ENCODE measurements at regions not wholly inside any gene's neighbourhood (a gene's known extent, or its start where the extent isn't known, plus 50 kb on each side); places are given as distances from the start of the nearest gene placed in this dataset.
A peak's percentile ranks its signal among the peaks of the same experiment; 100 is the strongest.
"Not testable (repeated sequence)": the region's sequence is repeated elsewhere in the genome, so short reads cannot be mapped to it uniquely, and the experiment has no call there.

DNA sequence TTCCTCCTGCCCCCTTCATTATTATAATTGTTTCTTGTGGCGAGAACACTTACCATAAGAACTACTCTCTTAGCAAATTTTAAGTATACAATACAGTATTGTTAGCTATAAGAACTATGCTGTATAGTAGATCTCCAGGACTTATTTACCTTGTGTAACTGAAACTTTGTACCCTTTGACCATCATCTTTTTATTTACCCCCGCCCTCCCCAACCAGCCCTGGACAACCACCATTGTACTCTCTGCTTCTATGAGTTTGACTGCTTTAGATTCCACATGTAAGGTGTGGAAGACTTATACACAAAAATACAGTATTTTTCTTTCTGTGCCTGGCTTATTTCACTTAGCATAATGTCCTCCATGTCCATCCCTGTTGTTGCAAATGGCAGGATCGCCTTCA is 161.1 kb downstream of the PHF8 start:
- FAIRE-seq = no peak

DNA sequence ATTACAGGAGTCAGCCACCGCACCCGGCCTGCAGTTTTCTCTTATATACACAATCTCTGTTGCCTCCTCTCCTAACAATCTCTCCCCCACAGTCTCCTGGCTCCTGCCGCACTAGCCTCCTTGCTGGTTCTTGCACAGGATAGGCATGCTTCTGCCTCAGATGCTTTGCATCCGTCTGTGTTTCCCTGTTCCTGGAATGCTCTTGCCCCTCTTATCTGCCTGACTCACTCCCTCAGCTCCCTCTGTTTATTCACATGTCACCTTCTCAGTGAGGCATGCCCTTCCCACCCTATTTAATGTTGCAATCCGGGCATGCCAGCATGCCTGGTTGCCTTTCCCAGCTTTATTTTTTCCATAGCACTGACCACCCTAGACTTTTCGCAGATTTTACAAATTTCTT is 161.9 kb downstream of the PHF8 start:
- FAIRE-seq = no peak

GRCh38 chrX:53880786-53881185 is 163.5 kb downstream of the PHF8 start:
- FAIRE-seq = not testable (repeated sequence)

DNA sequence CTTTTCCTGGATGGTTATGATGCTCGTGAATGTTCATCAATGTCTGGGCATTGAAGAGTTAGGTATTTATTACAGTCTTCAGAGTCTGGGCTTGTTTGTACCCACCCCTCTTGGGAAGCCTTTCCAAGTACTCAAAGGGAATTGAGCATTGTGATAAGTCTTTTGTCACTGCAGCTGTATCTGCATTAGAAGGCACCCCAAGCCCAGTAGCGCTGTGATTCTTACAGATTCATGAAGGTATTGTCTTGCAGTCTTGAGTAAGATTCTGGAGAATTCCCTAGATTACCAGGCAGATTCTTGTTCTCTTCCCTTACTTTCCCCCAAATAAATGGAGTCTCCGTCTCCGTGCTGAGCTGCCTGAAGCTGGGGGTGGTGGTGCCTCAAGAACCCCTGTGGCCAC is 173.4 kb upstream of the HUWE1 start:
- FAIRE-seq = no peak

DNA sequence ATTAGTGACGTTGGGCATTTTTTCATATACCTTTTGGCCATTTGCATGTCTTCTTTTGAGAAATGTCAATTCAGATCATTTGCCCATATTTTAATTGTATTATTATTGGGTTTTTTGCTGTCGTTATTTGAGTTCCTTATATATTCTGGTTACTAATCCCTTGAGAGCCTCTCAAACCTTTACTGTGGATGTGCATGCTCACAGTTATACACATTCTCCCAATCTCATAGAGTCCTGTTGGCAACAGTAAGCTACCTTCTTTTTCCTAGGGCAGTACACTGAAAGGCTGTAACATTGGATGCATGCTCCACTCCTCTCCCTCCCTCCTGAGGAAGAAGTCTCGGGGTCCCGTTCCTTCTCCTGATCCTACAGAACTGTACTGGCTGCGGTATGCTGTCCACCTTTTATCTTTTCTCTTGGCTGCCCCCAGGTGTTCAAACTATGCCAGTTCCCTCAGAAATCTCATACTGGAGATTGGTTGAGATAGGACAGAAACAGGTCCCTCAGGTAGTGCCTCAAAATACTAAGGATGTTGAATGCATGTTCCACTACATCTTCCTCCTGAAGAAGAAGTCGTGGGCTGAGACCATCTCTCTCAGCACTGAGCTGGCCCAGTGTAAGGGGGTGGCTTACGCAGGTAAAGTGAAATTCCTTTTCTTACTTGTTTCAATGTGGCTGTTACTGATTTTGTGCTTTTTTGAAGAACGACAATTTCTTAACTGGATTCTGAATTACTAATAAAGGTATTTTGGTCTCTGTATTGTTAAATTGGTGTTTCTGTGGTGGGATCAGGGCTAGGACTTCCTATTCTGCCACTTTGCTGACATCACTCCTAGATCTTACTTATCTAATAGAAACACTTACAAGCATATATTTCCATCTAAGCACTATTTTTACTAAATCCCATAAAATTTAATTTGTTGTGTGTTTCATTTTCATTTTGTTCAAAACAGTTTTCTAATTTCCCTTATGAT is 145.4 kb upstream of the HUWE1 start:
- peak; percentile 31 for FAIRE-seq

DNA sequence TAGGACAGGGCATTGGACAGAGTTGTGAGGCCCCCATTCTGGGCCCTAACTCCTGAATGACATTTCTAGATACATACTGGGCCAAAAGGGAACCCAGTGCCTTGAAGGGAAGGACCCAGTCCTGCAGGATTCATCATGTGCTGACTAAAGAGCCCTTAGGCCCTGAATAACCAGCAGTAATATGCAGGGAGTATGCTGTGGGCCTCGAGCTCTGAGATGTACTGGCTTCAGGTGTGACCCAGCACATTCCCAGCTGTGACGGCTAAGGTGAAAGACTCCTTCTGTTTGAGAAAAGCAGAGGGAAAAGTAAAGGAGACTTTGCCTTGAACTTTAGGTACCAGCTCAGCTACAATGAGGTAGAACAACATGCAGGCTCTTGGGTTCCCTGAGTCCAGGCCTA is 138.2 kb upstream of the HUWE1 start:
- FAIRE-seq = no peak

DNA sequence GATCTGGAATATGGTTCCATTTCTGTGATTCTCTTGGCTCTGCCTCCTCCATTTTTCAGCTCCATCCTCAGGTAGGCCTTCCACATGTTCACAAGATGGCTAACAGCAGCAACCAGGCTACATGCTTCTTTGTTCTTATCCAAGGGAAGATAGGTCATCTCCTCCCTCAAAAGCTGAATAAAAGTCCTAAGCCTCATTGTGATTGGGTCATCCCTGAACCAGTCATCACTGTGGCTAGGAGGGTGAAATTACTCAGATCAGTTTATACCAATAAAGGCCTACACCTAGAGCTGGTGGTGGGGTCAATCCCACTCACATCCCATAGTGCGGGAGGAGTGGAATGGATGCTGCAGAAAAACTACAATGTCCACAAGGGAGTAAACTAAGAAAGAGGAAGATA is 131.6 kb upstream of the HUWE1 start:
- FAIRE-seq = not testable (repeated sequence)

DNA sequence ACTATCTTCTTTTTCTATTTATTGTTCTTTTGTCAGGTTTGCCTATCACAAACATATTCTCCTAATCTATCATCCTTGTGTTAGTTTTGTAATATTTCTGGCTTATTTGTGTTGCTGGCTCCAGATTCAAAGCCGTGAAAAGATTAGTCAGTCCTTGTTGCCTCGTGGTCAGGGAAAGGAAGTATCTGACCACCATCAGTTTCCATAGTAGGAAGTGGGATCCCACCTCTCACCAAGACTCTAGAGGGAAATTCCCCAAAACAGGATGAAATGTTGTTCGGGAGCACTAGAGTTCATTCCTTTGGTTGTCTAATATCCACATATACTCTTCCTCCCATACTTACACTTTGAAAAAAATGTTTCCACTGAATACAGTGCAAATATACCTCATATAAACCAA is 131.0 kb upstream of the HUWE1 start:
- no peak for FAIRE-seq

GRCh38 chrX:53813670-53814440 is 127.3 kb upstream of the HUWE1 start:
- no peak for FAIRE-seq

DNA sequence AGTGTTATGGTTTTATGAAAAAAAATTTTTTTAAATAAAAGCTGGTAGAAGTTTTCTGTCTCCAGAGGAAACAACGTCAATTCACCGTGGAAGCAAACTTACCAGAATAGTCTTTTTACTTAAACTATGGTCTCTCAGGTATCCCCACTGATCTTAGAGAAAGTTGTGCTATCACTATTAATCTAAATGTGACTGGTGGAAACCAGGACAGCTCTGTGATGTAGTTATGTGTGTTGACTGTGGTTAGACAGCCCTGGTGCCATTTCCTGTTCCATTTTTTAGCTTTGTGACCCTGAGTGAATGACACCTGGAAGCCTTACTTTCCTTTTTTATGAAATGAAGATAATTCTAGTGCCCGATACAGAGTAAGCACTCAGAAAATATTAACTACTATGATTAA is 111.8 kb upstream of the HUWE1 start:
- FAIRE-seq = no peak

GRCh38 chrX:53795576-53795975 is 109.1 kb upstream of the HUWE1 start:
- no peak for FAIRE-seq

GRCh38 chrX:53794181-53794580 is 107.7 kb upstream of the HUWE1 start:
- FAIRE-seq = no peak

GRCh38 chrX:53768865-53769264 is 82.3 kb upstream of the HUWE1 start:
- FAIRE-seq = no peak

- FAIRE-seq = no peak
Observed at GRCh38 chrX:53768451-53768850, 81.9 kb upstream of the HUWE1 start.

GRCh38 chrX:53767544-53767943 is 81.0 kb upstream of the HUWE1 start:
- FAIRE-seq = no peak

GRCh38 chrX:53757181-53757580 is 70.7 kb upstream of the HUWE1 start:
- peak; percentile 21 for FAIRE-seq

- no peak for FAIRE-seq
Observed at GRCh38 chrX:53746718-53747117, 60.2 kb upstream of the HUWE1 start.

DNA sequence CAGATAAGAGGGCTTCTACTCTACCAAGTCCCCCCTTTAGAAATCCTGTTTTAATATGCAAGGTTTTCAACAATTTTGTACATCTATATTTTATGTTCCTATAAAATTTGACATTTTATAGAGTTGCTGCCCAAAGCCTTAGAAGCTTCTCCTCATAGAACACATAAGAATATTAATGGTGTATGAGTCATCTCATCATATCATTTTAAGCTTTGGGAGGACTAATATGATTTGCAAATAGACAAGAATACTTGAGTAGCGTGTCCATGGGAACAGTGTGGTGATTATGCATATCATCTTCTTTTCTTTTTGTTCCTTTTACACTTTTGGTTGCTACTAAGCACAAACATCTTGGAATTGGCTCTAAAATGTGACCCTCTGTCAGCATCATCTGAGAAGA is 56.7 kb upstream of the HUWE1 start:
- peak; percentile 51 for FAIRE-seq

GRCh38 chrX:53738370-53738906 is 51.9 kb upstream of the HUWE1 start:
- no peak for FAIRE-seq
